ENCODE measurements at regions not wholly inside any gene's neighbourhood (a gene's known extent, or its start where the extent isn't known, plus 50 kb on each side); places are given as distances from the start of the nearest gene placed in this dataset.

DNA sequence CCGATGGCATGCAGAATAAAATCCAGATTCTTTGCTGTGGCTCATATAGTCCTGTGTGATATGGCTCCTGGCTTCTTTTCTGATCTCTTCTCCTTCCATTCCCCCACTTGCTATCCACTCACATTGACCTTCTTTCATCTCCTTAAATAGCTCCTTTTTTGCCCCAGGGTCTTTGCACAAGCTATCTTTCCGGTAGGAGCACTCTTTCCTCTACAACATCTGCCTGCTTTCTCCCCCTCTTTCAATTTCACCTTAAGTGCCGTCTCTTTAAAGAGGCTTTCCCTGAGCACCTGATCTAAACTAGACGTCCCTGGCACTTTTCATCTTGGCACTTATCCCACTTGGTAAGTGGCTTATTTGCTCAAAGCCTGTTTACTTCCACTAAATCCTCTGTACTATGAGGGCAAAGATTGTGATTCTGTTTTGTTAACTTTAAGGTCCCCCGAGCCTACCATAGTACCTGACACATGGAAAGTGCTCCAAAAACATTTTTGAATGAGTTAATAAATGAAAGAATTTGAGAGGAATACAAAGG lies 323.3 kb upstream of the TLE3 start:
- Histone ChIP-seq H4K20me1 (ENCODE audit: control insufficient read depth, extremely low read depth, insufficient read depth, low read length) (no peaks in the 10 kb centered on the region), H3K4me2 (ENCODE audit: extremely low read depth, insufficient read depth, low read length) (no peak overlapping the region), H3K9me3 (ENCODE audit: control insufficient read depth, insufficient read depth, low read depth, low read length) (no peaks in the 10 kb centered on the region), H3K79me2 (ENCODE audit: control insufficient read depth, insufficient read depth, low read length) (no peaks in the 10 kb centered on the region), H3K27me3 (ENCODE audit: control insufficient read depth, insufficient read depth, low read length) (peaks cover 33% of the 10 kb centered on the region), H3K36me3 (ENCODE audit: control insufficient read depth, insufficient read depth, low read length) (no peaks in the 10 kb centered on the region), H3K9ac (ENCODE audit: insufficient read depth, low read length) (no peak overlapping the region), H3K4me3 (replicated peaks in 1 of 4; ENCODE audit: control extremely low read depth in 1 of 4, insufficient read depth in 1 of 4, low read depth in 3 of 4, low read length in 4 of 4) (no peak overlapping the region), H3K27ac (ENCODE audit: insufficient read depth, low read length) (no peak overlapping the region), H2AFZ (ENCODE audit: low read length) (no peak overlapping the region), H3K4me1 (ENCODE audit: control insufficient read depth, extremely low read depth, insufficient read depth, low read length) (no peaks in the 10 kb centered on the region)
- DNase-seq (ENCODE audit: low read depth in 2 of 2), result no peak
- TF ChIP-seq CTCF (conservative IDR thresholded peaks at IDR 0.05 in 1 of 2, IDR thresholded peaks at IDR 0.05 in 1 of 2; ENCODE audit: low read depth in 1 of 2, low read length in 2 of 2), result no peak
- no peak for TF ChIP-seq EZH2 (IDR thresholded peaks at IDR 0.05; ENCODE audit: low read length, missing control alignments)

DNA sequence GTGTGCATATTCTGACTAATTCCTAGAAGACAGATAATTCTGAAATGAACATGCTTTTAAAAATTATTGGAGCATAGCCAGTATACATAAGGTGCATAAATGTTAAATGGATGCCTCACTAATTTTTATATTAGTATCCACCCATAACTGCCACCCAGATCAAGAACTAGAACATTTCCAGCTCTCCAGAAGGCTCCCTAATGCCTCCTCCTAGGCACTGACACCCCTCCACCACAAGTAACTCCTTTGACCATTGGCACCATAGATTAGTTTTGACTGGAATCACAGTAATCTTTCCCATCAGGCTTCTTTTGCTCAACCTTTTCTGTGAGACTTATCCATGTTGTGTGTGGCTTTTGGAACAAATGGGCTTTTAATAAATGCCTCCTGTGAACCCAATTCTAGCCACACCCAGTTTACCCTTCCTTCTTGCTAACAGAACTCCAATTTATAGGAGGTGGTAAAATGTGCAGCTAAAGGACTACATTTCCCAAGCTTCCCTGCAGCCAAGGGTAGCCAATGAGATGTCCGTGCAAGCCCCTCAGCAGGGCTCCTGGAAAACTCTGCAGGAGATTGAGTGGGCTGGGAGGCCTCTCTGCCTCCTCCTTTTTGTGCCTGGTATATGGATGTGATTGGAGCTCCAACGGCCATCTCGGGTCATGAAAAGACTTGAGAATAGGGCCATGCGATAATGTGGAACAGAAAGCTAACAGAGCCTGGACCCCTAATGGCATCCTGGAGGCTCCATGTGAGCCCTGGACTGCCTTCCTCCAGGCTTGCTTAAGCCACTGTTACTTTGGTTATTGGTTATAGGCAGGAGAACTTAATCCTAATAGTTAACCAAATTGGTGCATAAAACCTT lies 322.6 kb upstream of the TLE3 start:
- TF ChIP-seq CTCF (conservative IDR thresholded peaks at IDR 0.05 in 1 of 2, IDR thresholded peaks at IDR 0.05 in 1 of 2; ENCODE audit: low read depth in 1 of 2, low read length in 2 of 2), result no peak
- no peak overlapping the region for H3K27ac ChIP-seq (ENCODE audit: insufficient read depth, low read length)

GRCh38 chr15:70418943-70419342 lies 321.2 kb upstream of the TLE3 start:
- Histone ChIP-seq H3K4me3 (replicated peaks in 1 of 4; ENCODE audit: control extremely low read depth in 1 of 4, insufficient read depth in 1 of 4, low read depth in 3 of 4, low read length in 4 of 4) (no peak overlapping the region), H3K4me1 (ENCODE audit: control insufficient read depth, extremely low read depth, insufficient read depth, low read length) (no peaks in the 10 kb centered on the region), H3K79me2 (ENCODE audit: control insufficient read depth, insufficient read depth, low read length) (no peaks in the 10 kb centered on the region), H3K27me3 (ENCODE audit: control insufficient read depth, insufficient read depth, low read length) (peaks cover 30% of the 10 kb centered on the region), H4K20me1 (ENCODE audit: control insufficient read depth, extremely low read depth, insufficient read depth, low read length) (no peaks in the 10 kb centered on the region), H3K4me2 (ENCODE audit: extremely low read depth, insufficient read depth, low read length) (no peak overlapping the region), H3K9me3 (ENCODE audit: control insufficient read depth, insufficient read depth, low read depth, low read length) (no peaks in the 10 kb centered on the region), H2AFZ (ENCODE audit: low read length) (no peak overlapping the region), H3K9ac (ENCODE audit: insufficient read depth, low read length) (no peak overlapping the region), H3K27ac (ENCODE audit: insufficient read depth, low read length) (no peak overlapping the region), H3K36me3 (ENCODE audit: control insufficient read depth, insufficient read depth, low read length) (no peaks in the 10 kb centered on the region)
- no peak for DNase-seq (ENCODE audit: low read depth in 2 of 2)
- TF ChIP-seq EZH2 (IDR thresholded peaks at IDR 0.05; ENCODE audit: low read length, missing control alignments), result no peak
- TF ChIP-seq CTCF (conservative IDR thresholded peaks at IDR 0.05 in 1 of 2, IDR thresholded peaks at IDR 0.05 in 1 of 2; ENCODE audit: low read depth in 1 of 2, low read length in 2 of 2), result no peak

More for the DNA sequence above, 322.6 kb upstream of the TLE3 start:
- Histone ChIP-seq H3K4me1 (ENCODE audit: control insufficient read depth, extremely low read depth, insufficient read depth, low read length) (no peaks in the 10 kb centered on the region), H3K4me2 (ENCODE audit: extremely low read depth, insufficient read depth, low read length) (no peak overlapping the region), H3K9ac (ENCODE audit: insufficient read depth, low read length) (no peak overlapping the region), H3K36me3 (ENCODE audit: control insufficient read depth, insufficient read depth, low read length) (no peaks in the 10 kb centered on the region), H2AFZ (ENCODE audit: low read length) (no peak overlapping the region), H3K4me3 (replicated peaks in 1 of 4; ENCODE audit: control extremely low read depth in 1 of 4, insufficient read depth in 1 of 4, low read depth in 3 of 4, low read length in 4 of 4) (no peak overlapping the region), H3K27me3 (ENCODE audit: control insufficient read depth, insufficient read depth, low read length) (peaks cover 32% of the 10 kb centered on the region), H3K9me3 (ENCODE audit: control insufficient read depth, insufficient read depth, low read depth, low read length) (no peaks in the 10 kb centered on the region), H3K79me2 (ENCODE audit: control insufficient read depth, insufficient read depth, low read length) (no peaks in the 10 kb centered on the region), H4K20me1 (ENCODE audit: control insufficient read depth, extremely low read depth, insufficient read depth, low read length) (no peaks in the 10 kb centered on the region)
- DNase-seq (ENCODE audit: low read depth in 2 of 2), result no peak
